Globus pallidus (tissue), 1 donor: ENCODE measurements at regions not wholly inside any gene's neighbourhood (a gene's known extent, or its start where the extent isn't known, plus 50 kb on each side); places are given as distances from the start of the nearest gene placed in this dataset.

Experiments
- DNase-seq: peaks from one replicate; pipeline ENCODE4 v3.0.0-alpha.2; 2015; ENCODE audit warnings: low spot score

- peak; percentile 71 for DNase-seq
Measured at GRCh38 chr13:99436686-99437416, 64.4 kb upstream of the TM9SF2 start.

- DNase-seq: no peak
Measured at GRCh38 chr13:99439048-99439447, 62.2 kb upstream of the TM9SF2 start.

GRCh38 chr13:99439850-99440604, 61.2 kb upstream of the TM9SF2 start:
- DNase-seq: no peak

- peak; percentile 41 for DNase-seq
Measured at GRCh38 chr13:99442273-99442895, 58.9 kb upstream of the TM9SF2 start.

GRCh38 chr13:99446242-99446641, 55.0 kb upstream of the TM9SF2 start:
- no peak for DNase-seq

GRCh38 chr13:99448546-99448945, 52.7 kb upstream of the TM9SF2 start:
- no peak for DNase-seq

GRCh38 chr13:99450416-99450815, 50.9 kb upstream of the TM9SF2 start:
- no peak for DNase-seq
